ENCODE measurements at regions not wholly inside any gene's neighbourhood (a gene's known extent, or its start where the extent isn't known, plus 50 kb on each side); places are given as distances from the start of the nearest gene placed in this dataset.
"Not testable (repeated sequence)": the region's sequence is repeated elsewhere in the genome, so short reads cannot be mapped to it uniquely, and the experiment has no call there.

DNA sequence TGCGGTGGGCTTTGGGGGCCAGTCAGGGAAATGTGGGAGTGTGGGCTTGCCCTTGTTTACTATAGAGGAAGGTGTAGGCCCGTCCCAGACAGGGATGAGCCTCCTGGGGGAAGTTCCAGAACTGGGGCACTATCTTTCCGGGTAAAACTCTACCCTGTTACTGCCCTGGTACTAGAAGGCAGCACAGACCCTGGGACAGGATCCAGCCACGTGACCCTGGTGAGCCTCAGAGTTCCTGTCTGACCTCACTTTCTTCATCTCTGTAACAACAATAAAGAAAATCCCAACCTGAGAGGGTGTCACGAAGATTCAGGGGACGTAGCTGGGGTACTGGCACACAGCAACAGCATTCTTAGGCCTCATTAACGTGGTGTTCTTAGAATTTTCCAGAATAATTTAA, 239.6 kb upstream of the FOXF1 start:
- TF ChIP-seq FOXM1 (IDR thresholded peaks at IDR 0.05; ENCODE audit: borderline replicate concordance): no peak
- no peak for TF ChIP-seq ARNT (IDR thresholded peaks at IDR 0.05)
- TF ChIP-seq ZNF384 (IDR thresholded peaks at IDR 0.05): no peak
- no peak for TF ChIP-seq LEF1 (IDR thresholded peaks at IDR 0.05; ENCODE audit: borderline replicate concordance)
- POLR2A ChIA-PET: no interaction called here
- DNase-seq (ENCODE audit: extremely low spot score): no peak
- CTCF ChIA-PET: no interaction called here

DNA sequence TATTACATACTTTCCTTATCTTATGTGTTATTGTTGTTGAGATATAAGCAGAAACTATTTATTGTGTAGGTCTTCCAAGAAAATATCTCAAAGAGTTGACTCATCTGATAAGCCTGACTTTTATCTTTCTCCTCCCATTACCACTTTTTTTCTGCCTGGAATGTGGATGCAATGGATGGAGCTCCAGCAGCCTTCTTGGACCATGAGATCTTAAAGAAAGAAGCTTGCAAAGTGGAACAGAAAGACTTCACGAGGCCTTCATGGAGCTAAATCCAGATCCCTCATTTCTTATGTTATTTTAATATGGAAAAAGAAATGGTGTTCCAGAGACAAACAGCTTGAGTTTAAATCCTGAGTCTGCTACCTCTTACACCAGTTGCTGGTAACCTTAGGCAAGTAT, 237.6 kb upstream of the FOXF1 start:
- DNase-seq (ENCODE audit: extremely low spot score): no peak
- ChIA-PET CTCF (interaction anchor here (1.0 to 1.6 kb wide), 2 partner anchors 20 to 224 kb away, joined by 3 read pairs; no protein-coding TSS in a partner anchor), POLR2A (no interaction called here)
- no peak for TF ChIP-seq SP1 (IDR thresholded peaks at IDR 0.05)
- no peak for TF ChIP-seq TARDBP (IDR thresholded peaks at IDR 0.05)
- TF ChIP-seq L3MBTL2 (conservative IDR thresholded peaks at IDR 0.05): no peak
- TF ChIP-seq ELF4 (IDR thresholded peaks at IDR 0.05): no peak
- TF ChIP-seq NFRKB (IDR thresholded peaks at IDR 0.05): no peak
- no peak for TF ChIP-seq FOXK2 (IDR thresholded peaks at IDR 0.05)
- TF ChIP-seq LEF1 (IDR thresholded peaks at IDR 0.05; ENCODE audit: borderline replicate concordance): no peak
- no peak for TF ChIP-seq CTBP1 (IDR thresholded peaks at IDR 0.05; ENCODE audit: borderline replicate concordance)
- no peak for TF ChIP-seq SUZ12 (IDR thresholded peaks at IDR 0.05)
- no peak for TF ChIP-seq FOXM1 (IDR thresholded peaks at IDR 0.05; ENCODE audit: borderline replicate concordance)
- no peak for TF ChIP-seq ARNT (IDR thresholded peaks at IDR 0.05)
- TF ChIP-seq ZNF384 (IDR thresholded peaks at IDR 0.05): no peak
- no peak for TF ChIP-seq HDGF (IDR thresholded peaks at IDR 0.05; ENCODE audit: borderline replicate concordance)
- TF ChIP-seq, protein P1, sequence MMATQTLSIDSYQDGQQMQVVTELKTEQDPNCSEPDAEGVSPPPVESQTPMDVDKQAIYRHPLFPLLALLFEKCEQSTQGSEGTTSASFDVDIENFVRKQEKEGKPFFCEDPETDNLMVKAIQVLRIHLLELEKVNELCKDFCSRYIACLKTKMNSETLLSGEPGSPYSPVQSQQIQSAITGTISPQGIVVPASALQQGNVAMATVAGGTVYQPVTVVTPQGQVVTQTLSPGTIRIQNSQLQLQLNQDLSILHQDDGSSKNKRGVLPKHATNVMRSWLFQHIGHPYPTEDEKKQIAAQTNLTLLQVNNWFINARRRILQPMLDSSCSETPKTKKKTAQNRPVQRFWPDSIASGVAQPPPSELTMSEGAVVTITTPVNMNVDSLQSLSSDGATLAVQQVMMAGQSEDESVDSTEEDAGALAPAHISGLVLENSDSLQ (IDR thresholded peaks at IDR 0.05): no peak
- TF ChIP-seq BHLHE40 (IDR thresholded peaks at IDR 0.05; ENCODE audit: borderline replicate concordance): no peak
- no peak for TF ChIP-seq FOXA1 (IDR thresholded peaks at IDR 0.05)

DNA sequence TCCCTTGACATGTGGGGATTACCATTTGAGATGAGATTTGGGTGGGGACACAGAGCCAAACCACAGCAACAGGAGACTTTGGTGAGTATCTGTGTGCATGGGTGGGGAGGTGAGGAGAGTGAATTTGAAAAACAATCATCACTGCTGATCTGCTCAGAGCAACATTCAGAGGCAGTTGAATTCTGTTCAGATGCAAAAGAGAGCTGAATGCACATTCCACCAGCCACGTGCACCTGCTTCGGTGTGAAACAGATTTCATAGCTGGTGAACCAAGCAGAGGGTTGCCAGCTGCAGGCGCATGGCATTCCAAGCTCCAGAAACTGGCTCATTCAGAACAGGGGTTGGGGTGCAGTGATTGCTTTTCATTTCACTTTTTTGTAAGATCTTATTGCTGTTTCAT, 233.1 kb upstream of the FOXF1 start:
- ChIA-PET CTCF (no interaction called here), POLR2A (no interaction called here)
- TF ChIP-seq FOXK2 (IDR thresholded peaks at IDR 0.05): no peak
- TF ChIP-seq TARDBP (IDR thresholded peaks at IDR 0.05): no peak
- TF ChIP-seq, protein P1 (IDR thresholded peaks at IDR 0.05): no peak
- TF ChIP-seq LEF1 (IDR thresholded peaks at IDR 0.05; ENCODE audit: borderline replicate concordance): no peak
- TF ChIP-seq FOXA1 (IDR thresholded peaks at IDR 0.05): no peak
- no peak for TF ChIP-seq ELF4 (IDR thresholded peaks at IDR 0.05)
- no peak for TF ChIP-seq HDGF (IDR thresholded peaks at IDR 0.05; ENCODE audit: borderline replicate concordance)
- no peak for TF ChIP-seq SUZ12 (IDR thresholded peaks at IDR 0.05)
- TF ChIP-seq CTBP1 (IDR thresholded peaks at IDR 0.05; ENCODE audit: borderline replicate concordance): no peak
- TF ChIP-seq FOXM1 (IDR thresholded peaks at IDR 0.05; ENCODE audit: borderline replicate concordance): no peak
- TF ChIP-seq BHLHE40 (IDR thresholded peaks at IDR 0.05; ENCODE audit: borderline replicate concordance): no peak
- TF ChIP-seq SP1 (IDR thresholded peaks at IDR 0.05): no peak
- no peak for DNase-seq (ENCODE audit: extremely low spot score)

DNA sequence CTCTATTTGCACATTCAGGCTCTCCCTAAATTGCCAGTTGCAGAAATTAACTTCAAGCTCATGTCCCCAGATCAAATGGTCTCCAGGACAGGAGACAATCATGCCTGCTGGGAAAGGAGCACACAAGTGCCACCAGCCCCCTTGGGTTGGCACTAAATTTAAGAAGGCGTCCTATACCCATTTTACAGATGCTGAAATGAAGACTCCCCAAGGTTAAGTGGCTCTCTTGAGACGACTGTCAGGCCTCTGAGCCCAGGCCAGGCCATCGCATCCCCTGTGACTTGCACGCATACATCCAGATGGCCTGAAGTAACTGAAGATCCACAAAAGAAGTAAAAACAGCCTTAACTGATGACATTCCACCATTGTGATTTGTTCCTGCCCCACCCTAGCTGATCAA, 232.5 kb upstream of the FOXF1 start:
- POLR2A ChIA-PET; DNase-seq (ENCODE audit: extremely low spot score); CTCF ChIA-PET: not testable (repeated sequence)

DNA sequence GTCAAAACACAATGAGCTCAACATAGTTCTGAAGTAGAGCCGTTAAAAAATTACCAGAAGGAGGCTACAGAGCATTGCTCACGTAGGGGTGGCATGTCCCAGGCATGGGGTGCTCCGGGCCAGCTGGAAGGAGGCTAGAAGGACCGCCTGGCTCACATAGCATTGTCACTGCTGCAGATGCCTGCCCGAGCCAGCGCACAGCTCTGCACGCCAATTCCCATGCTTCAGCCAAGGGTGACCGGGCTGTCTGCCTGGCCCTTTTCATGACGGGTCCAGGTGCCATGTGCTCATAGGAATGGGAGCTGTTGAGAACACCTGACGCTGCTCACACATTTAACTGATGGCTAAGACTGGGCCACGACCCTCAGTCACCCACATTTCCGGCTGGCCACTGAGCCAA, 228.9 kb upstream of the FOXF1 start:
- TF ChIP-seq L3MBTL2 (conservative IDR thresholded peaks at IDR 0.05): no peak
- TF ChIP-seq NFRKB (IDR thresholded peaks at IDR 0.05): no peak
- no peak for TF ChIP-seq ELF4 (IDR thresholded peaks at IDR 0.05)
- no peak for TF ChIP-seq TARDBP (IDR thresholded peaks at IDR 0.05)
- no peak for TF ChIP-seq FOXA1 (IDR thresholded peaks at IDR 0.05)
- POLR2A ChIA-PET: no interaction called here
- no peak for DNase-seq (ENCODE audit: extremely low spot score)
- CTCF ChIA-PET: interaction anchor here (0.6 kb wide), 1 partner anchor 89 kb away, joined by 3 read pairs; no protein-coding TSS in a partner anchor

DNA sequence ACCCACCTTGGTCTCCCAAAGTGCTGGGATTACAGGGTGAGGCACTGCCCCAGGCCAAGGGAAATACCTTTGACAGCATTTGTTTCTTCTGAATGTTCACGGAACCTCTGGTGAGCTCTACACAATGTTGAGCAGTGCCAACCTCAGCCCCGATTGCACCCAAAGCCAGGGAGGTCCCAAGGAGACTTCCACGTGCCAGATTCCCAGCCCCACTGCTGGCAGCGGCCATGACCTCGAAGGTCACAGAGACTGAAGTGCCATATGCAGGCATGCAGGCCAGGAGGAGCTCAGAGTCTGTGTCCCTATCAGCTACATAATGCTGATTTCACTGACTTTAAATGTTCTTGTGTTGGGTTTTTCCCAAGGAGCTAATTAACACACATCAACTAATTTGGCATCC, 226.4 kb upstream of the FOXF1 start:
- CTCF ChIA-PET: no interaction called here
- TF ChIP-seq, protein P1 (IDR thresholded peaks at IDR 0.05): no peak
- TF ChIP-seq FOXA1 (IDR thresholded peaks at IDR 0.05) (no peak), NFRKB (IDR thresholded peaks at IDR 0.05) (no peak), ARNT (IDR thresholded peaks at IDR 0.05) (no peak), SP1 (IDR thresholded peaks at IDR 0.05) (no peak), FOXM1 (IDR thresholded peaks at IDR 0.05; ENCODE audit: borderline replicate concordance) (no peak), L3MBTL2 (conservative IDR thresholded peaks at IDR 0.05) (no peak), HDGF (IDR thresholded peaks at IDR 0.05; ENCODE audit: borderline replicate concordance) (no peak)

DNA sequence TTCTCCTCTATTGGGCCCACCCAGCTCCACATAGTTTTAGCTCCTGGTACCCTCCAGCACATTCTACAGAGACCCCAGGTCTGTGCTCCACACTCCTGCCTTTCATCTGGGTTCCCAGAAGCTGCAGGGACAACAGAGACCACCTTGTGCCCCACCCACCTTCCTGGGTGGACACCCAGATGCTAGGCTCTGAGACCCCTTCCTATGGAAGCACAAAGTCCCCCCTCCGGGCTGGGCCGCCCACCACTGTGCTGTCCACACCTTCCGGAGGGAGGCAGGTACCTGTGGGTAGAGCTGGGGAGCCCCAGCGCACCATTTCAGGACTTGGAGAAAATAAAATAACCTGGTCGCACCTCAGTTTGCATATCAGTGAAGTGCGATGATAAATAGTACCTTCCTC, 224.9 kb upstream of the FOXF1 start:
- POLR2A ChIA-PET: no interaction called here
- CTCF ChIA-PET: interaction anchor here (0.6 kb wide), 1 partner anchor 54 kb away, joined by 3 read pairs; no protein-coding TSS in a partner anchor
- TF ChIP-seq HDGF (IDR thresholded peaks at IDR 0.05; ENCODE audit: borderline replicate concordance) (no peak), FOXM1 (IDR thresholded peaks at IDR 0.05; ENCODE audit: borderline replicate concordance) (no peak), SP1 (IDR thresholded peaks at IDR 0.05) (no peak), TARDBP (IDR thresholded peaks at IDR 0.05) (no peak), L3MBTL2 (conservative IDR thresholded peaks at IDR 0.05) (no peak), SUZ12 (IDR thresholded peaks at IDR 0.05) (no peak), BHLHE40 (IDR thresholded peaks at IDR 0.05; ENCODE audit: borderline replicate concordance) (no peak), ARNT (IDR thresholded peaks at IDR 0.05) (no peak), FOXK2 (IDR thresholded peaks at IDR 0.05) (no peak), FOXA1 (IDR thresholded peaks at IDR 0.05) (no peak), ELF4 (IDR thresholded peaks at IDR 0.05) (no peak), NFRKB (IDR thresholded peaks at IDR 0.05) (no peak)
- TF ChIP-seq, protein P1 (IDR thresholded peaks at IDR 0.05): no peak
- DNase-seq (ENCODE audit: extremely low spot score): no peak

More for the DNA sequence above, 226.4 kb upstream of the FOXF1 start:
- POLR2A ChIA-PET: no interaction called here
- no peak for DNase-seq (ENCODE audit: extremely low spot score)
